Sigmoid colon (tissue), 6 donors: ENCODE measurements at regions not wholly inside any gene's neighbourhood (a gene's known extent, or its start where the extent isn't known, plus 50 kb on each side); places are given as distances from the start of the nearest gene placed in this dataset.

ENCODE experiments used
- DNase-seq: peaks from one replicate; pipeline ENCODE4 v3.0.0-alpha.2; 2019
- H3K27ac ChIP-seq, 4 donors: fragments of 200-600 bp; sonication (generic); one replicate each; pipeline ENCODE4 v1.5.1; 2016 to 2019; ENCODE audit warnings: mild to moderate bottlenecking in 1 of 4
- H3K27me3 ChIP-seq, 3 donors: fragments of 200-600 bp; sonication (generic); one replicate each; pipeline ENCODE4 v1.5.1; 2019; ENCODE audit warnings: mild to moderate bottlenecking in 1 of 3
- H3K36me3 ChIP-seq, 4 donors: fragments of 200-600 bp; sonication (generic); one replicate each; pipeline ENCODE4 v1.5.1; 2016 to 2019
- H3K4me1 ChIP-seq, 4 donors: fragments of 200-600 bp; sonication (generic); one replicate each; pipeline ENCODE4 v1.5.1; 2017 to 2019
- H3K4me3 ChIP-seq, 4 donors: fragments of 200-600 bp; sonication (generic); one replicate each; pipeline ENCODE4 v1.5.1; 2017 to 2019; ENCODE audit warnings: mild to moderate bottlenecking in 2 of 4, moderate library complexity in 1 of 4
- H3K9me3 ChIP-seq, 4 donors: fragments of 200-600 bp in 3 of 4; sonication (generic) in 3 of 4; one replicate each; pipeline versions ENCODE4 v1.5.1 to v1.6.1; 2013 to 2019
- CTCF ChIP-seq, 4 experiments: fragments of 450-650 bp in 3 of 4; fragments of 200-600 bp in 1 of 4; IDR thresholded peaks; one replicate each; pipeline ENCODE4 v1.5.1; 2016 to 2019; ENCODE audit warnings: antibody characterized with exemption in 4 of 4, mild to moderate bottlenecking in 3 of 4, moderate library complexity in 2 of 4
- EP300 ChIP-seq, 4 donors: sonication (generic); formaldehyde crosslinking; IDR thresholded peaks; one replicate each; pipeline ENCODE4 v1.6.1; 2017; ENCODE audit warnings: antibody characterized with exemption in 4 of 4
- POLR2A ChIP-seq, 2 donors: fragments of 450-650 bp; IDR thresholded peaks; one replicate each; pipeline ENCODE4 v1.6.1; 2016; ENCODE audit warnings: antibody characterized with exemption in 2 of 2, mild to moderate bottlenecking in 2 of 2, moderate library complexity in 2 of 2
- POLR2AphosphoS5 ChIP-seq, 4 donors: sonication (generic); formaldehyde crosslinking; IDR thresholded peaks; one replicate each; pipeline ENCODE4 v1.6.1; 2017; ENCODE audit warnings: antibody characterized with exemption in 4 of 4
- WGBS, 2 donors: extraction: QIAGEN DNeasy Blood & Tissue Kit; methylation state at CpG; one replicate each; pipeline ENCODE4 v1.1.7; 2013; 5-methylcytosine and 5-hydroxymethylcytosine counted together
- intact Hi-C: fragments of 100-400 bp; cut with DNase I; formaldehyde crosslinking; loops from one replicate; pipeline ENCODE4 v1.15.1; 2023
- donor health status: healthy with polysubstance abuse.
- donor health status: healthy.

GRCh38 chrX:69320116-69320515 is 154.9 kb upstream of the PJA1 start:
- Histone ChIP-seq H3K4me3 (no peak overlapping the region), H3K9me3 (no peaks in the 10 kb centered on the region), H3K36me3 (no peaks in the 10 kb centered on the region), H3K27me3 (no peaks in the 10 kb centered on the region), H3K4me1 (no peaks in the 10 kb centered on the region), H3K27ac (no peak overlapping the region)
- no peak for TF ChIP-seq POLR2A (IDR thresholded peaks at IDR 0.05)
- no peak for TF ChIP-seq CTCF (IDR thresholded peaks at IDR 0.05)
- no peak for TF ChIP-seq EP300 (IDR thresholded peaks at IDR 0.05)
- TF ChIP-seq POLR2AphosphoS5 (IDR thresholded peaks at IDR 0.05), result no peak
- DNase-seq, result no peak
- intact Hi-C loops, result no loop called here
- WGBS, 2 donors, result 60 to 82% methylated on average over 1 of the region's 1 CpG

- intact Hi-C loops, result no loop called here
- Histone ChIP-seq H3K36me3 (no peaks in the 10 kb centered on the region), H3K27ac (no peak overlapping the region), H3K27me3 (no peaks in the 10 kb centered on the region), H3K9me3 (no peaks in the 10 kb centered on the region), H3K4me1 (no peaks in the 10 kb centered on the region), H3K4me3 (no peak overlapping the region)
- TF ChIP-seq POLR2A (IDR thresholded peaks at IDR 0.05) (no peak), EP300 (IDR thresholded peaks at IDR 0.05) (no peak), CTCF (IDR thresholded peaks at IDR 0.05) (no peak), POLR2AphosphoS5 (IDR thresholded peaks at IDR 0.05) (no peak)
- DNase-seq, result no peak
- 87% methylated on average over 7 of the region's 7 CpGs for WGBS, 2 donors
These were observed 154.1 kb upstream of the PJA1 start for GRCh38 chrX:69319376-69319775.

GRCh38 chrX:69318651-69319340 is 153.5 kb upstream of the PJA1 start:
- intact Hi-C loops, result no loop called here
- no peaks in the 10 kb centered on the region for H3K9me3 ChIP-seq
- DNase-seq, result no peak
- no peak overlapping the region for H3K27ac ChIP-seq
- WGBS, 2 donors, result 92 to 97% methylated on average over 5 of the region's 5 CpGs
- H3K27me3 ChIP-seq, result no peaks in the 10 kb centered on the region
- H3K36me3 ChIP-seq, result no peaks in the 10 kb centered on the region
- no peaks in the 10 kb centered on the region for H3K4me1 ChIP-seq
- no peak overlapping the region for H3K4me3 ChIP-seq
- no peak for TF ChIP-seq POLR2A (IDR thresholded peaks at IDR 0.05)

- Histone ChIP-seq H3K27ac (no peak overlapping the region), H3K4me1 (no peaks in the 10 kb centered on the region), H3K36me3 (no peaks in the 10 kb centered on the region), H3K9me3 (no peaks in the 10 kb centered on the region), H3K4me3 (no peak overlapping the region), H3K27me3 (no peaks in the 10 kb centered on the region)
- TF ChIP-seq POLR2AphosphoS5 (IDR thresholded peaks at IDR 0.05) (no peak), POLR2A (IDR thresholded peaks at IDR 0.05) (no peak), EP300 (IDR thresholded peaks at IDR 0.05) (no peak), CTCF (IDR thresholded peaks at IDR 0.05) (no peak)
- DNase-seq, result no peak
- WGBS, 2 donors, result 53 to 72% methylated on average over 2 of the region's 2 CpGs
- intact Hi-C loops, result no loop called here
These were observed 152.5 kb upstream of the PJA1 start for GRCh38 chrX:69317721-69318120.

- Histone ChIP-seq H3K36me3 (no peaks in the 10 kb centered on the region), H3K4me1 (no peaks in the 10 kb centered on the region), H3K4me3 (no peak overlapping the region), H3K27me3 (no peaks in the 10 kb centered on the region), H3K27ac (no peak overlapping the region), H3K9me3 (no peaks in the 10 kb centered on the region)
- WGBS, 2 donors, result 54 to 58% methylated on average over 20 of the region's 20 CpGs
- intact Hi-C loops, result no loop called here
- TF ChIP-seq POLR2AphosphoS5 (IDR thresholded peaks at IDR 0.05) (no peak), POLR2A (IDR thresholded peaks at IDR 0.05) (no peak), CTCF (IDR thresholded peaks at IDR 0.05) (no peak), EP300 (IDR thresholded peaks at IDR 0.05) (no peak)
- no peak for DNase-seq
These were observed 149.4 kb upstream of the PJA1 start for GRCh38 chrX:69314436-69315348.
